H9 (cell line): ENCODE measurements at regions not wholly inside any gene's neighbourhood (a gene's known extent, or its start where the extent isn't known, plus 50 kb on each side); places are given as distances from the start of the nearest gene placed in this dataset.

Experiments used
- DNase-seq: peaks from one replicate; pipeline ENCODE4 v3.0.0-alpha.2; 2017
- H2AFZ ChIP-seq: one replicate; pipeline ENCODE4 v1.6.1; 2013; ENCODE audit warnings: mild to moderate bottlenecking, low read length, control low read depth, moderate library complexity
- H2AK5ac ChIP-seq: 2 replicates; pipeline ENCODE4 v1.6.1; 2013; ENCODE audit warnings: low read length, control low read depth, mixed read lengths; ENCODE audit not compliant: insufficient read length
- H2BK120ac ChIP-seq: one replicate; pipeline ENCODE4 v1.6.1; 2013; ENCODE audit warnings: low read depth, mild to moderate bottlenecking, low read length, control low read depth, inconsistent platforms; ENCODE audit not compliant: poor library complexity, severe bottlenecking
- H2BK12ac ChIP-seq: 2 replicates; pipeline ENCODE4 v1.6.1; 2013; ENCODE audit warnings: low read length, control low read depth, mixed read lengths, low read depth; ENCODE audit not compliant: insufficient read length
- H2BK15ac ChIP-seq: 2 replicates; pipeline ENCODE4 v1.6.1; 2013; ENCODE audit warnings: low read depth, low read length, control low read depth
- H2BK20ac ChIP-seq: one replicate; pipeline ENCODE4 v1.6.1; 2013; ENCODE audit warnings: low read depth, mild to moderate bottlenecking, low read length, control low read depth, inconsistent platforms; ENCODE audit not compliant: poor library complexity, severe bottlenecking
- H2BK5ac ChIP-seq: 2 replicates; pipeline ENCODE4 v1.6.1; 2013; ENCODE audit warnings: low read length, control low read depth, mixed read lengths; ENCODE audit not compliant: insufficient read length
- H3K14ac ChIP-seq: 2 replicates; pipeline ENCODE4 v1.6.1; 2013; ENCODE audit warnings: low read length, control low read depth; ENCODE audit not compliant: insufficient read depth
- H3K18ac ChIP-seq: 2 replicates; pipeline ENCODE4 v1.6.1; 2013; ENCODE audit warnings: low read depth, mild to moderate bottlenecking, mixed read lengths, low read length, control low read depth; ENCODE audit not compliant: insufficient read length
- H3K23ac ChIP-seq: 2 replicates; pipeline ENCODE4 v1.6.1; 2013; ENCODE audit warnings: low read length, control low read depth, mixed read lengths, low read depth; ENCODE audit not compliant: insufficient read length
- H3K23me2 ChIP-seq: 2 replicates; pipeline ENCODE4 v1.6.1; 2013; ENCODE audit warnings: low read depth, mild to moderate bottlenecking, mixed read lengths, low read length, control low read depth; ENCODE audit not compliant: insufficient read length, poor library complexity, severe bottlenecking
- H3K27ac ChIP-seq: 2 replicates; pipeline ENCODE4 v1.5.1; 2013; ENCODE audit warnings: low read length, control low read depth, mixed read lengths, low read depth; ENCODE audit not compliant: insufficient read length
- H3K27me3 ChIP-seq: 2 replicates; pipeline ENCODE4 v1.6.1; 2013; ENCODE audit warnings: low read length, control low read depth, inconsistent platforms; ENCODE audit not compliant: insufficient read depth
- H3K4ac ChIP-seq: 2 replicates; pipeline ENCODE4 v1.6.1; 2013; ENCODE audit warnings: low read depth, mild to moderate bottlenecking, control low read depth, inconsistent platforms, low read length, moderate library complexity
- H3K4me1 ChIP-seq: 2 replicates; pipeline ENCODE4 v1.6.1; 2013; ENCODE audit warnings: low read length, control low read depth, inconsistent platforms; ENCODE audit not compliant: insufficient read depth
- H3K4me2 ChIP-seq: 2 replicates; pipeline ENCODE4 v1.6.1; 2013; ENCODE audit warnings: low read length, control low read depth, mixed read lengths; ENCODE audit not compliant: insufficient read length, insufficient read depth
- H3K56ac ChIP-seq: 2 replicates; pipeline ENCODE4 v1.6.1; 2013; ENCODE audit warnings: low read depth, mild to moderate bottlenecking, mixed read lengths, low read length, control low read depth; ENCODE audit not compliant: insufficient read length
- H3K79me1 ChIP-seq: 2 replicates; pipeline ENCODE4 v1.6.1; 2013; ENCODE audit warnings: low read depth, mild to moderate bottlenecking, moderate library complexity, low read length, control low read depth, inconsistent platforms; ENCODE audit not compliant: insufficient read depth, poor library complexity, severe bottlenecking
- H3K79me2 ChIP-seq: 2 replicates; pipeline ENCODE4 v1.6.1; 2013; ENCODE audit warnings: low read length, control low read depth, inconsistent platforms; ENCODE audit not compliant: insufficient read depth
- H3K9ac ChIP-seq: 2 replicates; pipeline ENCODE4 v1.6.1; 2013; ENCODE audit warnings: low read length, control low read depth, mixed read lengths; ENCODE audit not compliant: insufficient read length; ENCODE audit errors: extremely low read depth
- H3K9me3 ChIP-seq: one replicate; pipeline ENCODE4 v1.6.1; 2013; ENCODE audit warnings: low read depth, low read length, inconsistent platforms; ENCODE audit not compliant: control insufficient read depth
- H3T11ph ChIP-seq: one replicate; pipeline ENCODE4 v1.6.1; 2013; ENCODE audit warnings: mild to moderate bottlenecking, low read length, control low read depth, inconsistent platforms
- H4K20me1 ChIP-seq: one replicate; pipeline ENCODE4 v1.6.1; 2013; ENCODE audit not compliant: control insufficient read depth, insufficient read length, insufficient read depth
- H4K5ac ChIP-seq: 2 replicates; pipeline ENCODE4 v1.6.1; 2013; ENCODE audit warnings: low read depth, mild to moderate bottlenecking, mixed read lengths, low read length, control low read depth; ENCODE audit not compliant: insufficient read length
- H4K8ac ChIP-seq: replicated peaks from 2 replicates; pipeline ENCODE4 v1.6.1; 2013; ENCODE audit warnings: low read length, control low read depth, mixed read lengths, low read depth; ENCODE audit not compliant: insufficient read length
- H4K91ac ChIP-seq: 2 replicates; pipeline ENCODE4 v1.6.1; 2013; ENCODE audit warnings: low read depth, mild to moderate bottlenecking, moderate library complexity, mixed read lengths, low read length, control low read depth; ENCODE audit not compliant: insufficient read length
- H3K27ac Mint-ChIP-seq, 3 experiments: 2 replicates in 2 of 3; 3 replicates in 1 of 3; pipeline ENCODE4 v1.8.0; 2020 to 2021; ENCODE audit warnings: mixed read lengths in 3 of 3, mild to moderate bottlenecking in 1 of 3, moderate library complexity in 1 of 3
- H3K27me3 Mint-ChIP-seq: 2 replicates; pipeline ENCODE4 v1.8.0; 2021; ENCODE audit warnings: low read depth, mild to moderate bottlenecking, moderate library complexity, mixed read lengths
- H3K36me3 Mint-ChIP-seq, 3 experiments: 2 replicates in 2 of 3; 3 replicates in 1 of 3; pipeline ENCODE4 v1.8.0; 2020 to 2021; ENCODE audit warnings: low read depth in 3 of 3, mixed read lengths in 3 of 3; ENCODE audit not compliant: insufficient read depth in 1 of 3
- H3K4me1 Mint-ChIP-seq, 2 experiments: 2 replicates each; pipeline ENCODE4 v1.8.0; 2020; ENCODE audit warnings: mixed read lengths in 2 of 2
- H3K4me3 Mint-ChIP-seq, 2 experiments: 2 replicates in 1 of 2; 3 replicates in 1 of 2; pipeline ENCODE4 v1.8.0; 2020 to 2021; ENCODE audit warnings: mild to moderate bottlenecking in 2 of 2, mixed read lengths in 2 of 2, moderate library complexity in 1 of 2
- H3K9me3 Mint-ChIP-seq, 2 experiments: 2 replicates in 1 of 2; 3 replicates in 1 of 2; pipeline ENCODE4 v1.8.0; 2020; ENCODE audit warnings: mild to moderate bottlenecking in 2 of 2, mixed read lengths in 2 of 2, moderate library complexity in 1 of 2
- WGBS: extraction: QIAGEN DNeasy Blood & Tissue Kit; methylation state at CpG from one replicate; pipeline ENCODE4 v1.1.7; 2013; ENCODE audit warnings: missing lambda C conversion rate, low lambda C conversion rate, mixed read lengths; ENCODE audit not compliant: insufficient read length; ENCODE audit errors: extremely low coverage; 5-methylcytosine and 5-hydroxymethylcytosine counted together
- TF ChIP-seq, protein P1 (sequence below): fragments of 200-600 bp; sonication (generic); conservative IDR thresholded peaks from 3 replicates; pipeline ENCODE4 v1.8.0; 2021; ENCODE audit warnings: antibody characterized with exemption, mild to moderate bottlenecking

GRCh38 chr4:185966549-185966948 is 102.4 kb upstream of the TLR3 start:
- Histone ChIP-seq H3K79me1 (no peaks in the 10 kb centered on the region), H4K91ac (no peak overlapping the region), H2BK12ac (no peak overlapping the region), H3K56ac (no peak overlapping the region), H3K18ac (no peak overlapping the region), H3K4ac (no peak overlapping the region), H3K4me2 (no peak overlapping the region), H3K14ac (no peak overlapping the region), H3K9me3 (peaks cover 8% of the 10 kb centered on the region), H2AFZ (no peak overlapping the region), H2BK5ac (no peak overlapping the region), H2BK120ac (no peak overlapping the region), H3K4me1 (no peaks in the 10 kb centered on the region; the same call in 1 of the 2 replicates), H2BK15ac (no peak overlapping the region), H3K27ac (no peak overlapping the region), H2AK5ac (no peak overlapping the region), H4K5ac (no peak overlapping the region), H3T11ph (no peak overlapping the region), H4K20me1 (no peaks in the 10 kb centered on the region), H3K27me3 (no peaks in the 10 kb centered on the region), H3K23me2 (no peaks in the 10 kb centered on the region), H3K9ac (no peak overlapping the region), H4K8ac (no peak overlapping the region), H3K23ac (no peak overlapping the region), H2BK20ac (no peak overlapping the region), H3K79me2 (no peaks in the 10 kb centered on the region)
- TF ChIP-seq, protein P1, sequence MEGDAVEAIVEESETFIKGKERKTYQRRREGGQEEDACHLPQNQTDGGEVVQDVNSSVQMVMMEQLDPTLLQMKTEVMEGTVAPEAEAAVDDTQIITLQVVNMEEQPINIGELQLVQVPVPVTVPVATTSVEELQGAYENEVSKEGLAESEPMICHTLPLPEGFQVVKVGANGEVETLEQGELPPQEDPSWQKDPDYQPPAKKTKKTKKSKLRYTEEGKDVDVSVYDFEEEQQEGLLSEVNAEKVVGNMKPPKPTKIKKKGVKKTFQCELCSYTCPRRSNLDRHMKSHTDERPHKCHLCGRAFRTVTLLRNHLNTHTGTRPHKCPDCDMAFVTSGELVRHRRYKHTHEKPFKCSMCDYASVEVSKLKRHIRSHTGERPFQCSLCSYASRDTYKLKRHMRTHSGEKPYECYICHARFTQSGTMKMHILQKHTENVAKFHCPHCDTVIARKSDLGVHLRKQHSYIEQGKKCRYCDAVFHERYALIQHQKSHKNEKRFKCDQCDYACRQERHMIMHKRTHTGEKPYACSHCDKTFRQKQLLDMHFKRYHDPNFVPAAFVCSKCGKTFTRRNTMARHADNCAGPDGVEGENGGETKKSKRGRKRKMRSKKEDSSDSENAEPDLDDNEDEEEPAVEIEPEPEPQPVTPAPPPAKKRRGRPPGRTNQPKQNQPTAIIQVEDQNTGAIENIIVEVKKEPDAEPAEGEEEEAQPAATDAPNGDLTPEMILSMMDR, result no peak
- Mint-ChIP-seq H3K36me3 (peaks cover 9 to 16% (median 13%) of the 10 kb centered on the region in 3 experiments), H3K4me3 (no peak overlapping the region), H3K4me1 (peaks cover 16 to 20% of the 10 kb centered on the region in 2 experiments), H3K9me3 (peaks cover 14% of the 10 kb centered on the region in 2 experiments), H3K27ac (no peak overlapping the region), H3K27me3 (peaks cover 1% of the 10 kb centered on the region; the same call in 1 of the 2 replicates)
- WGBS, result no CpG with 5 or more reads among the region's 8 CpGs
- no peak for DNase-seq
